CD4-positive, alpha-beta T cell (primary cell): ENCODE measurements at regions not wholly inside any gene's neighbourhood (a gene's known extent, or its start where the extent isn't known, plus 50 kb on each side); places are given as distances from the start of the nearest gene placed in this dataset.

ENCODE experiments used
- ATAC-seq: fragments of 200-7000 bp; cut with Tn5 transposase; one replicate; pipeline ENCODE4 v1.10.0; 2022; ENCODE audit warnings: mild to moderate bottlenecking; ENCODE audit not compliant: poor library complexity
- CTCF ChIA-PET: fragments of 350-600 bp; sonication (Branson Sonifier 250); formaldehyde crosslinking; loops from one replicate; lab custom pipeline; 2021; ENCODE audit warnings: antibody characterized with exemption, inconsistent platforms; lab: Charles Lee
- POLR2A ChIA-PET: fragments of 350-600 bp; sonication (Branson Sonifier 250); formaldehyde crosslinking; loops from one replicate; lab custom pipeline; 2021; ENCODE audit warnings: antibody characterized with exemption, inconsistent platforms; lab: Charles Lee
- DNase-seq, 14 experiments: peaks; one replicate each; pipeline ENCODE4 v3.0.0-alpha.2; 2013 to 2020; ENCODE audit warnings: mixed read lengths in 2 of 14
- H3K27ac ChIP-seq, 2 donors: one replicate each; pipeline versions ENCODE4 v1.5.1 to v1.7.0; 2013; ENCODE audit warnings: low read length in 2 of 2, low read depth in 1 of 2, mild to moderate bottlenecking in 1 of 2
- H3K27me3 ChIP-seq, 2 experiments: 1 replicate in 1 of 2; 2 replicates in 1 of 2; pipeline versions ENCODE4 v1.6.1 to v1.7.0; 2013; ENCODE audit warnings: low read length in 2 of 2, control low read depth in 1 of 2, mild to moderate bottlenecking in 1 of 2, moderate library complexity in 1 of 2; ENCODE audit not compliant: insufficient read depth in 2 of 2, control insufficient read depth in 1 of 2
- H3K36me3 ChIP-seq: one replicate; pipeline ENCODE4 v1.6.1; 2013; ENCODE audit warnings: low read length, control low read depth; ENCODE audit not compliant: insufficient read depth
- H3K4me1 ChIP-seq: one replicate; pipeline ENCODE4 v1.6.1; 2013; ENCODE audit warnings: low read length, control low read depth; ENCODE audit not compliant: insufficient read depth
- H3K4me3 ChIP-seq: one replicate; pipeline ENCODE4 v1.5.1; 2013; ENCODE audit warnings: mild to moderate bottlenecking, low read length, moderate library complexity
- H3K9me3 ChIP-seq, 2 experiments: 1 replicate in 1 of 2; 2 replicates in 1 of 2; pipeline versions ENCODE4 v1.6.1 to v1.7.0; 2013; ENCODE audit warnings: low read length in 2 of 2, mild to moderate bottlenecking in 2 of 2, control low read depth in 1 of 2, moderate library complexity in 1 of 2; ENCODE audit not compliant: control insufficient read depth in 1 of 2, insufficient read depth in 1 of 2
- H3K27ac Mint-ChIP-seq: one replicate; pipeline ENCODE4 v1.8.0; 2020; ENCODE audit warnings: mixed read lengths
- H3K27me3 Mint-ChIP-seq: one replicate; pipeline ENCODE4 v1.8.0; 2021; ENCODE audit warnings: mixed read lengths
- H3K36me3 Mint-ChIP-seq: one replicate; pipeline ENCODE4 v1.8.0; 2021; ENCODE audit warnings: low read depth, mixed read lengths
- H3K4me1 Mint-ChIP-seq: one replicate; pipeline ENCODE4 v1.8.0; 2021; ENCODE audit warnings: low read depth, mixed read lengths
- H3K4me3 Mint-ChIP-seq: one replicate; pipeline ENCODE4 v1.8.0; 2020; ENCODE audit warnings: mild to moderate bottlenecking, mixed read lengths
- H3K9me3 Mint-ChIP-seq: one replicate; pipeline ENCODE4 v1.8.0; 2020; ENCODE audit warnings: mixed read lengths
- CTCF ChIP-seq: fragments of 200-600 bp; IDR thresholded peaks from one replicate; pipeline ENCODE4 v1.8.0; 2022; ENCODE audit warnings: antibody characterized with exemption, mild to moderate bottlenecking
- intact Hi-C, 2 experiments: fragments of 100-400 bp; cut with DNase I in 1 of 2; cut with micrococcal nuclease in 1 of 2; formaldehyde crosslinking; loops; one replicate each; pipeline versions ENCODE4 v1.15.1 to v1.9.0; 2023 to 2025; cut with DNase I, micrococcal nuclease

GRCh38 chr4:90051999-90052398 is 75.2 kb upstream of the CCSER1 start:
- intact Hi-C loops: no loop called here
- no peaks in the 10 kb centered on the region for H3K36me3 ChIP-seq
- DNase-seq: no peak
- no peaks in the 10 kb centered on the region for H3K4me1 ChIP-seq
- H3K27me3 Mint-ChIP-seq: no peaks in the 10 kb centered on the region
- ATAC-seq: no peak
- no peak overlapping the region for H3K27ac ChIP-seq
- no peak overlapping the region for H3K27ac Mint-ChIP-seq
- H3K4me3 Mint-ChIP-seq: no peak overlapping the region
- H3K36me3 Mint-ChIP-seq: no peaks in the 10 kb centered on the region
- no peaks in the 10 kb centered on the region for H3K9me3 Mint-ChIP-seq
- CTCF ChIA-PET: no interaction called here
- POLR2A ChIA-PET: no interaction called here
- H3K9me3 ChIP-seq: no peaks in the 10 kb centered on the region
- no peak for TF ChIP-seq CTCF
- no peak overlapping the region for H3K4me3 ChIP-seq
- no peaks in the 10 kb centered on the region for H3K27me3 ChIP-seq
- no peaks in the 10 kb centered on the region for H3K4me1 Mint-ChIP-seq

- Histone ChIP-seq H3K36me3 (no peaks in the 10 kb centered on the region), H3K9me3 (no peaks in the 10 kb centered on the region), H3K27ac (no peak overlapping the region), H3K27me3 (no peaks in the 10 kb centered on the region), H3K4me3 (no peak overlapping the region), H3K4me1 (no peaks in the 10 kb centered on the region)
- H3K4me1 Mint-ChIP-seq: no peaks in the 10 kb centered on the region
- no peaks in the 10 kb centered on the region for H3K36me3 Mint-ChIP-seq
- no peaks in the 10 kb centered on the region for H3K27me3 Mint-ChIP-seq
- no peak for DNase-seq
- H3K4me3 Mint-ChIP-seq: no peak overlapping the region
- ATAC-seq: no peak
- intact Hi-C loops: no loop called here
- H3K27ac Mint-ChIP-seq: no peak overlapping the region
- no peaks in the 10 kb centered on the region for H3K9me3 Mint-ChIP-seq
- no peak for TF ChIP-seq CTCF
- CTCF ChIA-PET: no interaction called here
- POLR2A ChIA-PET: interaction anchor here (0.5 kb wide), 1 partner anchor 87 kb away, joined by 3 read pairs; no protein-coding TSS in a partner anchor
Observed at GRCh38 chr4:90057091-90057490, 70.1 kb upstream of the CCSER1 start.

GRCh38 chr4:90060039-90060438 is 67.2 kb upstream of the CCSER1 start:
- ChIA-PET CTCF (no interaction called here), POLR2A (no interaction called here)
- intact Hi-C loops: no loop called here
- H3K4me1 Mint-ChIP-seq: no peaks in the 10 kb centered on the region
- H3K4me3 ChIP-seq: no peak overlapping the region
- no peaks in the 10 kb centered on the region for H3K36me3 ChIP-seq
- no peaks in the 10 kb centered on the region for H3K9me3 Mint-ChIP-seq
- no peaks in the 10 kb centered on the region for H3K9me3 ChIP-seq
- no peak overlapping the region for H3K27ac ChIP-seq
- no peaks in the 10 kb centered on the region for H3K4me1 ChIP-seq
- no peak for DNase-seq
- H3K27ac Mint-ChIP-seq: no peak overlapping the region
- ATAC-seq: no peak
- H3K27me3 Mint-ChIP-seq: no peaks in the 10 kb centered on the region
- no peaks in the 10 kb centered on the region for H3K36me3 Mint-ChIP-seq
- TF ChIP-seq CTCF: no peak
- H3K4me3 Mint-ChIP-seq: no peak overlapping the region
- H3K27me3 ChIP-seq: no peaks in the 10 kb centered on the region
